ENCODE measurements at regions not wholly inside any gene's neighbourhood (a gene's known extent, or its start where the extent isn't known, plus 50 kb on each side); places are given as distances from the start of the nearest gene placed in this dataset.
"Not testable (repeated sequence)": the region's sequence is repeated elsewhere in the genome, so short reads cannot be mapped to it uniquely, and the experiment has no call there.

GRCh38 chr1:149240530-149240929 is 137.2 kb upstream of the NBPF9 start:
- H3K36me3 ChIP-seq (ENCODE audit: control insufficient read depth in 1 of 2, insufficient read depth in 2 of 2, low read length in 2 of 2); H3K4me3 ChIP-seq (ENCODE audit: low read depth, low read length); H2BK5ac ChIP-seq (ENCODE audit: low read depth, low read length, poor library complexity); H3K79me1 ChIP-seq (ENCODE audit: low read length); H4K12ac ChIP-seq (ENCODE audit: low read depth, low read length); H2BK120ac ChIP-seq (ENCODE audit: insufficient read depth, low read length, poor library complexity); H3K23ac ChIP-seq (ENCODE audit: low read length); H3K4me1 ChIP-seq (ENCODE audit: control insufficient read depth in 1 of 2, insufficient read depth in 2 of 2, low read length in 2 of 2); H3K79me2 ChIP-seq (ENCODE audit: control insufficient read depth, insufficient read depth, low read length, poor library complexity); H3K18ac ChIP-seq (ENCODE audit: low read length); H3K4me2 ChIP-seq (ENCODE audit: low read length); H2AK5ac ChIP-seq (ENCODE audit: low read length); H4K8ac ChIP-seq (ENCODE audit: low read depth, low read length); H3K9ac ChIP-seq (ENCODE audit: low read length); H3K27me3 ChIP-seq (ENCODE audit: insufficient read depth, low read length); H3K14ac ChIP-seq (ENCODE audit: low read length); H3K4ac ChIP-seq (ENCODE audit: low read depth, low read length); H2BK12ac ChIP-seq (ENCODE audit: low read length); H3K27ac ChIP-seq (ENCODE audit: low read depth, low read length); H2AFZ ChIP-seq (ENCODE audit: insufficient read depth, low read length, poor library complexity); DNase-seq; H4K91ac ChIP-seq (ENCODE audit: low read depth, low read length); H3K9me3 ChIP-seq (ENCODE audit: insufficient read depth, low read depth, low read length): not testable (repeated sequence)
- no CpG with 5 or more reads among the region's 14 CpGs for WGBS (ENCODE audit: extremely low coverage, insufficient coverage, insufficient read length)

- H3K36me3 ChIP-seq (ENCODE audit: control insufficient read depth in 1 of 2, insufficient read depth in 2 of 2, low read length in 2 of 2); H3K79me1 ChIP-seq (ENCODE audit: low read length); H3K23ac ChIP-seq (ENCODE audit: low read length); H2BK120ac ChIP-seq (ENCODE audit: insufficient read depth, low read length, poor library complexity); H4K91ac ChIP-seq (ENCODE audit: low read depth, low read length); DNase-seq; H3K4me3 ChIP-seq (ENCODE audit: low read depth, low read length); H2AK5ac ChIP-seq (ENCODE audit: low read length); H3K9ac ChIP-seq (ENCODE audit: low read length); H2AFZ ChIP-seq (ENCODE audit: insufficient read depth, low read length, poor library complexity); H3K4ac ChIP-seq (ENCODE audit: low read depth, low read length); H4K12ac ChIP-seq (ENCODE audit: low read depth, low read length); H3K18ac ChIP-seq (ENCODE audit: low read length); H3K14ac ChIP-seq (ENCODE audit: low read length); H3K4me2 ChIP-seq (ENCODE audit: low read length); H3K27me3 ChIP-seq (ENCODE audit: insufficient read depth, low read length); H3K9me3 ChIP-seq (ENCODE audit: insufficient read depth, low read depth, low read length); H4K8ac ChIP-seq (ENCODE audit: low read depth, low read length); H2BK5ac ChIP-seq (ENCODE audit: low read depth, low read length, poor library complexity); H3K27ac ChIP-seq (ENCODE audit: low read depth, low read length); H2BK12ac ChIP-seq (ENCODE audit: low read length); H3K4me1 ChIP-seq (ENCODE audit: control insufficient read depth in 1 of 2, insufficient read depth in 2 of 2, low read length in 2 of 2); H3K79me2 ChIP-seq (ENCODE audit: control insufficient read depth, insufficient read depth, low read length, poor library complexity): not testable (repeated sequence)
- no CpG with 5 or more reads among the region's 5 CpGs for WGBS (ENCODE audit: extremely low coverage, insufficient coverage, insufficient read length)
These were observed 137.9 kb upstream of the NBPF9 start for GRCh38 chr1:149241272-149241671.

- not testable (repeated sequence) for H3K18ac ChIP-seq (ENCODE audit: low read length)
These were observed 140.2 kb upstream of the NBPF9 start for GRCh38 chr1:149243572-149243971.

GRCh38 chr1:149244621-149245020 is 141.3 kb upstream of the NBPF9 start:
- not testable (repeated sequence) for H3K79me1 ChIP-seq (ENCODE audit: low read length)

More at GRCh38 chr1:149243572-149243971, 140.2 kb upstream of the NBPF9 start:
- H3K27me3 ChIP-seq (ENCODE audit: insufficient read depth, low read length); H4K12ac ChIP-seq (ENCODE audit: low read depth, low read length); H2BK5ac ChIP-seq (ENCODE audit: low read depth, low read length, poor library complexity); H2BK12ac ChIP-seq (ENCODE audit: low read length); H3K23ac ChIP-seq (ENCODE audit: low read length); H3K36me3 ChIP-seq (ENCODE audit: control insufficient read depth in 1 of 2, insufficient read depth in 2 of 2, low read length in 2 of 2); H4K8ac ChIP-seq (ENCODE audit: low read depth, low read length); H3K4ac ChIP-seq (ENCODE audit: low read depth, low read length); H3K79me2 ChIP-seq (ENCODE audit: control insufficient read depth, insufficient read depth, low read length, poor library complexity); H2AFZ ChIP-seq (ENCODE audit: insufficient read depth, low read length, poor library complexity); H3K4me3 ChIP-seq (ENCODE audit: low read depth, low read length); H2BK120ac ChIP-seq (ENCODE audit: insufficient read depth, low read length, poor library complexity); H4K91ac ChIP-seq (ENCODE audit: low read depth, low read length); H2AK5ac ChIP-seq (ENCODE audit: low read length); H3K27ac ChIP-seq (ENCODE audit: low read depth, low read length); H3K4me1 ChIP-seq (ENCODE audit: control insufficient read depth in 1 of 2, insufficient read depth in 2 of 2, low read length in 2 of 2); H3K4me2 ChIP-seq (ENCODE audit: low read length); H3K79me1 ChIP-seq (ENCODE audit: low read length); H3K14ac ChIP-seq (ENCODE audit: low read length); DNase-seq; H3K9me3 ChIP-seq (ENCODE audit: insufficient read depth, low read depth, low read length); H3K9ac ChIP-seq (ENCODE audit: low read length): not testable (repeated sequence)
- no CpG with 5 or more reads among the region's 4 CpGs for WGBS (ENCODE audit: extremely low coverage, insufficient coverage, insufficient read length)

More at GRCh38 chr1:149244621-149245020, 141.3 kb upstream of the NBPF9 start:
- H3K36me3 ChIP-seq (ENCODE audit: control insufficient read depth in 1 of 2, insufficient read depth in 2 of 2, low read length in 2 of 2); H3K27me3 ChIP-seq (ENCODE audit: insufficient read depth, low read length); H4K12ac ChIP-seq (ENCODE audit: low read depth, low read length); H3K27ac ChIP-seq (ENCODE audit: low read depth, low read length); H3K18ac ChIP-seq (ENCODE audit: low read length); H3K4me1 ChIP-seq (ENCODE audit: control insufficient read depth in 1 of 2, insufficient read depth in 2 of 2, low read length in 2 of 2); H3K14ac ChIP-seq (ENCODE audit: low read length); H2BK120ac ChIP-seq (ENCODE audit: insufficient read depth, low read length, poor library complexity); H3K4me3 ChIP-seq (ENCODE audit: low read depth, low read length); H3K9ac ChIP-seq (ENCODE audit: low read length); H2BK12ac ChIP-seq (ENCODE audit: low read length); H3K4ac ChIP-seq (ENCODE audit: low read depth, low read length); H2AFZ ChIP-seq (ENCODE audit: insufficient read depth, low read length, poor library complexity); H3K79me2 ChIP-seq (ENCODE audit: control insufficient read depth, insufficient read depth, low read length, poor library complexity); H4K91ac ChIP-seq (ENCODE audit: low read depth, low read length); H3K9me3 ChIP-seq (ENCODE audit: insufficient read depth, low read depth, low read length); H2AK5ac ChIP-seq (ENCODE audit: low read length); DNase-seq; H3K4me2 ChIP-seq (ENCODE audit: low read length); H4K8ac ChIP-seq (ENCODE audit: low read depth, low read length); H2BK5ac ChIP-seq (ENCODE audit: low read depth, low read length, poor library complexity); H3K23ac ChIP-seq (ENCODE audit: low read length): not testable (repeated sequence)
- WGBS (ENCODE audit: extremely low coverage, insufficient coverage, insufficient read length), result no CpG with 5 or more reads among the region's 3 CpGs

Data from trophoblast cell (in vitro differentiated cells and primary cell).